ENCODE measurements at regions not wholly inside any gene's neighbourhood (a gene's known extent, or its start where the extent isn't known, plus 50 kb on each side); places are given as distances from the start of the nearest gene placed in this dataset.

DNA sequence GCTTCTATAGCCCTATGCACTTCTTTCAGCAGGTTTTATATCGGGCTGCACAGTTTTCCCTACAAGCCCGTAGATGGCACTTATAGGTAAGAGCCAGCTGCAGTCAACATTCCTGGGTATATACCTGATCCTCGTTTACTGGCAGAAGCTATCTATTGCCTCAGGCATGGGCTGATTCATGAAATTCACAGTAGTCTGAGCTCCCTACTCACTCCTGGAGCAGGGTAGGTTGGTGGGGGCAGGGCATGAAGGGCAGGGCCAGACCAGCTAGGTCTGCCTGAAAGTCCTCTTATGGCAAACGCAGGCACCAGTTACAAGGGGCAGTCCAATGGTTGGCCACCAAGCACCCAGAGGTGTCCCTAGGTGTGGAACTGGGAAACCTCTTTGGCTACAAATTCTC is 345.8 kb downstream of the RPS29 start:
- DNase-seq (ENCODE audit: low read depth in 2 of 2), result no peak

GRCh38 chr14:49228552-49228951 is 357.6 kb downstream of the RPS29 start:
- no peak for DNase-seq (ENCODE audit: low read depth in 2 of 2)

DNA sequence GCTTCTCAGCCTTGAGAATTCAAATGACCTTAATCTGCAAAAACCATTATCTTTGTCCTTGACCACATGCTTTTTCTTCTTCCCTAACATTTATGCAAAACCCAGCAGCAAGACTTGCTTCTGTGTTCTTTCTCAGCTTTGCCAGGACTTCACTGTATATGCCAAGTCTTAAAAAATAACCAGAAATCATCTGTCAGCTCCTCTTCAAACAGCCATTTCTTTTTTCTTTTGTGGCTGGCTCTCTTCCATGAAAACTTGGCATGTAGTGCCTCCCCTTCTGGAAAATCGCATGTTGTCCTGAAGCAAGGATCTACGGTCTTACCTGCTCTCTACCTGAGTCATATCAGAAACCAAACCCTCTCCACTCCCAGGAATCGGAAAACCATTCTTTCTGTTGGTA is 364.9 kb downstream of the RPS29 start:
- no peak for DNase-seq (ENCODE audit: low read depth in 2 of 2)

DNA sequence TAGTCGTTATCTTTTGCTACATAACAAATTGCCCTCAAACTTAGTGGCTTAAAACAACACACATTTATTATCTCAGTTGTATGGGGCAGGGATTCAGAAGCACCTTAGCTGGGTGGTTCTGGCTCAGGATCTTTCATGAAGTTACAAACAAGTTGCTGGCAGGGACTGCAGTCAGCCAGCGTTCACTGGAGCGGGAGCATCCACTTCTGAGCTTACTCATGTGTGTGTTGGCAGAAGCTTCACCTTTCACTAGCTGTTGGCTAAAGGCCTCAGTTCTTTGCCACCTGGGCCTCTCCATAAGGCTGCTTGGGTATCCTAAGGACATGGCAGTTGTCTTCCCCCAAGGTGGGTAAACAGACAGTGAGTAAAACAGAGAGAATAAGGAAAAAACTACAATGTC is 365.7 kb downstream of the RPS29 start:
- DNase-seq (ENCODE audit: low read depth in 2 of 2), result no peak

GRCh38 chr14:49218436-49219092 is 367.6 kb downstream of the RPS29 start:
- DNase-seq (ENCODE audit: low read depth in 2 of 2), result no peak

- DNase-seq (ENCODE audit: low read depth in 2 of 2), result no peak
Measured at GRCh38 chr14:49212721-49213120, 373.5 kb downstream of the RPS29 start.

DNA sequence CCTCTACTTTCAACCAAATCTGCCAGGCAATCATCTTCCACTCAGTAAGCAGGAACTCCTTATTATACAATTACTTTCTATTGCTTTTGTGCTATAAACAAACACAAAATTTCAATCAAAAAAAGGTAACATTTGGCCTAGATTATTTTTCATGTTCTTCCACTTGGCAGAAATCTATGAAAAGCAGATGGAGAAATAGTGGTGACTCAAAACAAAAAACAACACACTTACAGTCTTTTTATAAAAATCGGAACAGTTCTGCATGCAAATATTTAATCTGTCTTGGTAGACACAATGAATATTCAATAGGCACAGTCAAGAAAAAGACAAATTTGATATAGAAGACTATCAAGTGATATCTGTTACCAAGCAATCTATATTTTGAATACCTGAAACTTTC is 376.8 kb downstream of the RPS29 start:
- no peak for DNase-seq (ENCODE audit: low read depth in 2 of 2)

GRCh38 chr14:49206828-49207227 is 379.4 kb downstream of the RPS29 start:
- no peak for DNase-seq (ENCODE audit: low read depth in 2 of 2)

GRCh38 chr14:49203676-49204075 is 382.5 kb downstream of the RPS29 start:
- DNase-seq (ENCODE audit: low read depth in 2 of 2), result no peak

DNA sequence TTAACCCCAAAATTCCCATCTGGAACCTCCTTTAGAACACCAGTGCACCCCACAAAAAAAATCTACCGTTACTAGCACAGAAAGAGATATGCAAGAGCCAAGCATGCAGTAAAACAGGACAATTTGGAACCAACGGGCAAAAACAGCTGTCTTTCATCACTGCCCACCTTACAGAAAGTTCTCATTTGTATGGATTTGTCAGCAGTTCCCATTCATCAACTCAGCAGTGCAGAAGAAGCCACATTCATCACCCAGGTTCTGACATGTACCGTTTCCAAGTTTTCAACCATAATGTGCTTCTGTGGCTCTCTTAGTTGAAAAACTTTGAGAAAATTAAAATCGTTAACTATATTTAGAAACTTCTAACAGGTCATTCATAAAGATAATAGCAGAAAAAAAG is 387.0 kb downstream of the RPS29 start:
- no peak for DNase-seq (ENCODE audit: low read depth in 2 of 2)

- DNase-seq (ENCODE audit: low read depth in 2 of 2), result no peak
Measured at GRCh38 chr14:49196327-49196726, 389.9 kb downstream of the RPS29 start.

GRCh38 chr14:49194067-49194466 is 392.1 kb downstream of the RPS29 start:
- no peak for DNase-seq (ENCODE audit: low read depth in 2 of 2)

DNA sequence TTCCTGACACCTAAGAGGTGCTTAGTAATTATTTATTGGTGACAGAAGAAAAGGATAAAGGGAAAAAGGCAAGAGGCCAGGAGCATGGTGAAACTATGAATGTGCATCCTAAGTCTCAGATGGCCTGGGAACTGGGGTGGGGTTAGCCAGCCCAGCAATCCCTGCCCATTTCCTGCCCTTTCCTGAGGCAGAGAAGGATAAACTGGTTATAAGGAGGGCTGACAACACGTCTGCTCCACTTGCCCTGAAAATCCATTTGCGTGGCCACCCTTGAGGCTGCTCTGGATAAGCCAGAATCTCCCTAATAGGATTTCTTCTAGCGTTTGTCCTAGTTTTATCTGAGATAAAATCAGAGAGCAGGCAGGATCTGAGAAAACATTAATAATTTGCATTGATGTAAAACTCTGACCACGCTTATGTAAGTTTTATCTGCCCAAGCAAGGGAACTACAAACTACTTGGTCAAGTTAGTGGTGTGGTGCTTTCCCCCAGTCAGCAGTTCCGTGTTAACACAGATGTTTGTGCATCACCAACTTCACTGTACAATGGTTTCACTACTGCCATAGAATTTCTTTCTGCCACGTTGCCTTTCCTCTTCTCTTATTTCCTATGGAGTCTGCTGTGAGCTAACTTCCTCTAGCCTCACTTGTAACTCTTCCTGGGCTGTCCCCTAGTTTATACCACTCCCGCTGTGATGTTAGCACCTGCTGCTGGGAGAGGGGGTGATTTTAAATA is 392.7 kb downstream of the RPS29 start:
- DNase-seq (ENCODE audit: low read depth in 2 of 2), result no peak

- no peak for DNase-seq (ENCODE audit: low read depth in 2 of 2)
Measured at GRCh38 chr14:49191380-49191779, 394.8 kb downstream of the RPS29 start.

DNA sequence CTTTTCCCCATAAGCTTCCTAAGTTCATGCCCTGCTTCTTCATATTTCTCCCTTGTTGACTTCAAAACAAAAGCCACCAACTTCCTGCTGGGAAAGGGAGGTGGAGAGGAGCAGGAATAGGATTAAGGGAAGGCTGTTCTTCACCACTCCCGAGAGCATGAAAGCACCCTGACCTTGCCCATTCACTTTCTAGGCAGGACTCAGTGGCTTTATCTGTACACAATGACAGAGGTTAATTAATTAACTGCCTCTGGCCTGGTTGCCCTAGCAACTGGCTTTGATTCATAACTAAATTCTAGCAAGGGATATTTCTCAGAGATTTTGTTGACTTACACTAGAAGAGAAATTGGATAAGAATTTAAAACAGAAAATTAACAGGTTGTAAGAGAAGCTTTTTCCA is 396.8 kb downstream of the RPS29 start:
- no peak for DNase-seq (ENCODE audit: low read depth in 2 of 2)

GRCh38 chr14:49187799-49188198 is 398.4 kb downstream of the RPS29 start:
- DNase-seq (ENCODE audit: low read depth in 2 of 2), result no peak

DNA sequence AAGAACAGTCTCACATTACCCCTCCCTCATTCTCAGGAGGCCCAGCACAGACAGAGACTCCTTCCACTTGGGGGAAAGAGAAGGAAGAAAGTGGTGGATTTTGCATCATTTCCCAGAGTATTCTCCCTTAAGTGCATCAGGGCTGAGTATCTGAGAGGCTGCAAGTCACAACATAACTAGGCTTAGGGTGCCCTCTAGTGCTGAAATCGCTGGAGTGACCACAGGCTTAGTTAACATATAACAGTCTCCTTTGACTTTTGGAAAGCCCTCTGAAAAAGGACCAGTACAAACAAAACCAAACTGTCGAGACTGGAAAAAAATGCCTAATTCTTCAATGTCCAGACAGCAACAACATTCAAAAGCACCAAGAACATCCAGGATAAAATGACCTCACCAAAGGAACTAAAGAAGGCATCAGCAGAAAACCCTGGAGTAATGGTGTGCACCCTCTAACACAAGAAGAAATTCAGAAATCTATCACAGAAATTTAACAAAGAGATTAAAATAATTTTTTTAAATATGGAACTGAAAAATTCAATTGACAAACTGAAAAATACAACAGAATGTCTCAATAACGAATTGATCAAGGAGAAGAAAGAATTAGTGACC is 412.3 kb downstream of the RPS29 start:
- DNase-seq (ENCODE audit: low read depth in 2 of 2), result no peak

GRCh38 chr14:49164074-49164473 is 422.1 kb downstream of the RPS29 start:
- no peak for DNase-seq (ENCODE audit: low read depth in 2 of 2)

GRCh38 chr14:49160983-49161382 is 425.2 kb downstream of the RPS29 start:
- no peak for DNase-seq (ENCODE audit: low read depth in 2 of 2)

DNA sequence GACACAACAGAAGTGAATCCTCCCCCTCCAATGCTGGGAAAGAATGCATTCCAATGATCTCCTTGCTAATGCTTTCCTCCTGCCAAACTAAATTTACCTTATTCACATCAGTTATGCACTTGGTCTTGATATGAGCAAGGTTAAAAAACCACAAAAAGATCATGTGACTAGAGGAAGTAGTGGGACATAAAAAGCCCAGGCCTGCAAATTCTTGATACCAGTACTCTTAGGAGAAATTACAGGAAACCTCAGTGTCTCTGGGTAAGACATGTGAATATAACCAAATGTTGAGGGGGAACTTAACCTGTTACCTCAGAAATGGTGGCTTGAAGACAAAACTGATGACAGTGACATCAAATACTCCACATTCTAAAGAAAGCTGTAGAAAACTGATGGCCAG is 427.1 kb downstream of the RPS29 start:
- no peak for DNase-seq (ENCODE audit: low read depth in 2 of 2)

DNA sequence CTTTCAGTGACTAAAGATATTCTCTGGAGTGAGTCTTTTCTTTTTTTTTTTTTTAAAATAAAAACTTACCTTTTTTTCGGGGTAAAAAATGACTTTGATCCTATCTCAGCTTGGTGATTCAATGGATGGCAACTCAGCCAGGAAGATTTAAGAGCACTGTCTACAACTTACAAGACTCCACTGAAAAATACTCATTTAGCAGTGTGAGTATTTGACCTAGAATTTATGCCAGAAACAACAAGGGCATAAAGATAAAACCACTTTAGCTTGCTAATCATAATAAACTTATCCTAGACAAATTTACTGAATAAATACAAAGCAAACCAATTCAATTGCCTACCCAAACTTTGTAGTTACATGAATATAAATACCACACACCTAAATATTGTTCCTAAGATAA is 446.6 kb downstream of the RPS29 start:
- no peak for DNase-seq (ENCODE audit: low read depth in 2 of 2)

DNA sequence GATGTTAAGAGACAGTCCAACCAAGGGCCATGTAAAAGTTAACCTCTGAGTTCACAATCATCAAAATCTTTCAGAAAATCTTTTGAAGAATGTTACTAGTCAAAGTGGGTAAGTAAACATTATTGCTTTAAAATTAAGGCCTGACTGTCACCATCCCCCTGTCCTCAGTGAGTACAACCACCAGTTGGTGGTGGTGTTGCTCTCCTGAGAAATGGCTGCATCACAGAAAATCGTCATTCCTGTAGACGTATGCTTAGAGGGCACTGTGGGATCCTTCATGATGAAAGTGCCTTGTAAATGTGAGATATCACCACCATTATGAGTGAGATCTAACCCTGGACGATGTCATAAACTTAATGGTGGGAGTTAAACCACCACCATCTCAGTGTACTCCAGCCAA is 451.2 kb downstream of the RPS29 start:
- DNase-seq (ENCODE audit: low read depth in 2 of 2), result no peak

- no peak for DNase-seq (ENCODE audit: low read depth in 2 of 2)
Measured at GRCh38 chr14:49121246-49121645, 464.9 kb downstream of the RPS29 start.
